Caco-2 (cell line): ENCODE measurements at regions not wholly inside any gene's neighbourhood (a gene's known extent, or its start where the extent isn't known, plus 50 kb on each side); places are given as distances from the start of the nearest gene placed in this dataset.

ENCODE experiments used
- BruUV-seq: library from RNA; stranded (reverse); fragments of 400-500 nt; replicated peaks from 2 replicates; lab custom pipeline; 2021; lab: Mats Ljungman, UMichigan
- CTCF ChIA-PET: fragments of 300-600 bp; sonication (Branson Sonifier 250); formaldehyde crosslinking; loops from one replicate; lab custom pipeline; 2022; ENCODE audit warnings: antibody characterized with exemption; lab: Charles Lee
- POLR2A ChIA-PET: fragments of 300-600 bp; sonication (Branson Sonifier 250); formaldehyde crosslinking; loops from one replicate; lab custom pipeline; 2022; ENCODE audit warnings: antibody characterized with exemption; lab: Charles Lee
- DNase-seq, 2 experiments: peaks; one replicate each; pipeline versions ENCODE4 v3.0.0 to v3.0.0-alpha.2; 2020 to 2022
- H3K27me3 ChIP-seq: replicated peaks from 2 replicates; pipeline ENCODE4 v1.6.0; 2011; ENCODE audit warnings: low read length; ENCODE audit not compliant: control insufficient read depth, insufficient read depth
- H3K36me3 ChIP-seq: 2 replicates; pipeline ENCODE4 v1.5.1; 2011; ENCODE audit warnings: low read length; ENCODE audit not compliant: control insufficient read depth, insufficient read depth
- H3K4me1 ChIP-seq: fragments of 250-450 bp; sonication (Bioruptor Pico); 2 replicates; pipeline ENCODE4 v1.5.1; 2020; ENCODE audit warnings: mild to moderate bottlenecking
- H3K4me3 ChIP-seq: 2 replicates; pipeline ENCODE4 v1.5.1; 2011; ENCODE audit warnings: low read depth, mild to moderate bottlenecking, control low read depth, low read length
- H3K9me3 ChIP-seq: fragments of 250-450 bp; sonication (Bioruptor Pico); 2 replicates; pipeline ENCODE4 v1.5.1; 2020; ENCODE audit warnings: mild to moderate bottlenecking, moderate library complexity
- H3K27ac Mint-ChIP-seq: one replicate; pipeline ENCODE4 v1.8.0; 2022; ENCODE audit warnings: mixed read lengths; ENCODE audit not compliant: unreplicated experiment
- H3K27me3 Mint-ChIP-seq: one replicate; pipeline ENCODE4 v1.8.0; 2022; ENCODE audit warnings: mixed read lengths; ENCODE audit not compliant: insufficient read depth, unreplicated experiment
- H3K36me3 Mint-ChIP-seq: one replicate; pipeline ENCODE4 v1.8.0; 2022; ENCODE audit warnings: mild to moderate bottlenecking, mixed read lengths; ENCODE audit not compliant: insufficient read depth, unreplicated experiment
- H3K4me1 Mint-ChIP-seq: one replicate; pipeline ENCODE4 v1.8.0; 2022; ENCODE audit warnings: low read depth, mixed read lengths; ENCODE audit not compliant: unreplicated experiment
- H3K4me3 Mint-ChIP-seq: one replicate; pipeline ENCODE4 v1.8.0; 2022; ENCODE audit warnings: mild to moderate bottlenecking, moderate library complexity, mixed read lengths; ENCODE audit not compliant: unreplicated experiment
- H3K9me3 Mint-ChIP-seq: one replicate; pipeline ENCODE4 v1.8.0; 2022; ENCODE audit warnings: mixed read lengths; ENCODE audit not compliant: unreplicated experiment
- CTCF ChIP-seq, 2 experiments: fragments of 200-600 bp in 1 of 2; IDR thresholded peaks; 1 replicate in 1 of 2; 2 replicates in 1 of 2; pipeline versions ENCODE4 v1.5.1 to v1.8.0; 2011 to 2022; ENCODE audit warnings: antibody characterized with exemption in 1 of 2, control low read depth in 1 of 2, inconsistent platforms in 1 of 2, low read depth in 1 of 2, low read length in 1 of 2, mild to moderate bottlenecking in 1 of 2, moderate library complexity in 1 of 2; ENCODE audit not compliant: insufficient read depth in 1 of 2, severe bottlenecking in 1 of 2, unreplicated experiment in 1 of 2
- intact Hi-C: fragments of 100-400 bp; cut with micrococcal nuclease; formaldehyde crosslinking; loops from one replicate; pipeline ENCODE4 v1.10.0; 2022; ENCODE audit not compliant: unreplicated experiment

- intact Hi-C loops = no loop called here
- TF ChIP-seq CTCF (IDR thresholded peaks at IDR 0.05; ENCODE audit: insufficient read depth in 1 of 2, low read depth in 1 of 2, low read length in 1 of 2, severe bottlenecking in 1 of 2, unreplicated experiment in 1 of 2) = no peak
- Mint-ChIP-seq H3K4me3 (no peak overlapping the region), H3K27ac (no peak overlapping the region), H3K36me3 (no peaks in the 10 kb centered on the region), H3K27me3 (no peaks in the 10 kb centered on the region), H3K4me1 (no peaks in the 10 kb centered on the region), H3K9me3 (peaks cover 2% of the 10 kb centered on the region)
- H3K4me3 ChIP-seq = no peak overlapping the region
- no peaks in the 10 kb centered on the region for H3K36me3 ChIP-seq
- BruUV-seq = no TSS peak
- H3K27me3 ChIP-seq = no peaks in the 10 kb centered on the region
- DNase-seq = no peak
- 0 out of 2 replicates have a peak, but pooled peaks cover 5% of the 10 kb centered on the region for H3K9me3 ChIP-seq
- POLR2A ChIA-PET = no interaction called here
- H3K4me1 ChIP-seq = no peaks in the 10 kb centered on the region
- CTCF ChIA-PET = no interaction called here
Observed at GRCh38 chr2:238521870-238522269, 95.1 kb downstream of the ASB1 start.

GRCh38 chr2:238523158-238524110, 96.7 kb downstream of the ASB1 start:
- Mint-ChIP-seq H3K4me3 (no peak overlapping the region), H3K9me3 (no peaks in the 10 kb centered on the region), H3K36me3 (no peaks in the 10 kb centered on the region), H3K27ac (no peak overlapping the region), H3K4me1 (no peaks in the 10 kb centered on the region), H3K27me3 (no peaks in the 10 kb centered on the region)
- ChIA-PET CTCF (no interaction called here), POLR2A (no interaction called here)
- intact Hi-C loops = no loop called here
- Histone ChIP-seq H3K4me3 (no peak overlapping the region), H3K36me3 (no peaks in the 10 kb centered on the region), H3K4me1 (no peaks in the 10 kb centered on the region), H3K9me3 (no peaks in the 10 kb centered on the region), H3K27me3 (no peaks in the 10 kb centered on the region)
- no peak for TF ChIP-seq CTCF (IDR thresholded peaks at IDR 0.05; ENCODE audit: insufficient read depth in 1 of 2, low read depth in 1 of 2, low read length in 1 of 2, severe bottlenecking in 1 of 2, unreplicated experiment in 1 of 2)
- DNase-seq = no peak
- BruUV-seq = no TSS peak

GRCh38 chr2:238524426-238524983, 97.8 kb downstream of the ASB1 start:
- no peaks in the 10 kb centered on the region for H3K27me3 Mint-ChIP-seq

More at GRCh38 chr2:238524426-238524983, 97.8 kb downstream of the ASB1 start:
- no peaks in the 10 kb centered on the region for H3K9me3 Mint-ChIP-seq
- H3K27ac Mint-ChIP-seq = no peak overlapping the region
- DNase-seq = no peak
- H3K4me3 ChIP-seq = no peak overlapping the region
- peaks cover 6% of the 10 kb centered on the region for H3K4me1 Mint-ChIP-seq
- intact Hi-C loops = no loop called here
- no peak overlapping the region for H3K4me3 Mint-ChIP-seq
- H3K36me3 Mint-ChIP-seq = peaks cover 4% of the 10 kb centered on the region
- POLR2A ChIA-PET = no interaction called here
- no peak for TF ChIP-seq CTCF (IDR thresholded peaks at IDR 0.05; ENCODE audit: insufficient read depth in 1 of 2, low read depth in 1 of 2, low read length in 1 of 2, severe bottlenecking in 1 of 2, unreplicated experiment in 1 of 2)
- CTCF ChIA-PET = no interaction called here
- no peaks in the 10 kb centered on the region for H3K36me3 ChIP-seq
- H3K4me1 ChIP-seq = no peaks in the 10 kb centered on the region
- BruUV-seq = no TSS peak
- H3K27me3 ChIP-seq = no peaks in the 10 kb centered on the region
- H3K9me3 ChIP-seq = no peaks in the 10 kb centered on the region
